ENCODE measurements at regions not wholly inside any gene's neighbourhood (a gene's known extent, or its start where the extent isn't known, plus 50 kb on each side); places are given as distances from the start of the nearest gene placed in this dataset.
A peak's percentile ranks its signal among the peaks of the same experiment; 100 is the strongest.

GRCh38 chrX:45368705-45369104, 168.0 kb upstream of the DIPK2B start:
- Histone ChIP-seq H3K27me3 (ENCODE audit: control insufficient read depth in 3 of 3, insufficient read depth in 3 of 3, low read length in 3 of 3) (no peaks in the 10 kb centered on the region), H3K36me3 (ENCODE audit: control insufficient read depth in 3 of 3, insufficient read depth in 2 of 3, low read depth in 1 of 3, low read length in 3 of 3) (no peaks in the 10 kb centered on the region), H3K9me3 (ENCODE audit: control insufficient read depth in 2 of 2, insufficient read depth in 1 of 2, low read depth in 1 of 2, low read length in 1 of 2) (peaks cover 0 to 11% of the 10 kb centered on the region in 2 donors), H3K4me3 (ENCODE audit: low read depth in 1 of 3, low read length in 3 of 3) (no peak overlapping the region), H3K4me1 (ENCODE audit: control insufficient read depth in 3 of 3, insufficient read depth in 2 of 3, low read depth in 1 of 3, low read length in 2 of 3) (no peaks in the 10 kb centered on the region), H3K27ac (ENCODE audit: low read depth in 1 of 3, low read length in 2 of 3) (no peak overlapping the region)
- FAIRE-seq: no peak
- WGBS, 3 donors: 90 to 94% (median 93%) methylated on average over 2 of the region's 2 CpGs
- DNase-seq: no peak

DNA sequence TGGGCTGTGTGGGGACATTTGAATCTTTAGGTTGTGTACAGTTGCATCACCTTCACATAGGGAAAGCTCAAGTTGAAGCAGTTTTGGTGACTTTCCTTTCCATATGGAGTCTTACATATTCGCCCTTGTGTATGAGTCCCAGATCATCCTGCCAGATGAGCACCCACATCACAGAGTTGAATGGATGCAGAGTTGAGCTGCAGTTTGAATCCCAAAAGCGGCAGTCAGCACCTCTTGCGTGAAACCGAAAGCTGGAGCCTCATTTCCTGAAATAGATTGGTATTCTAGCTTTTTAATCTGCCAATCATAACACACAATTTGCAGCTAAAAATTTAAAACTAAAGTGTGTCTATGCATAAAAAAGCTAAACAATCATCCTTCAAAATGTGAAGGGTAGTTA, 162.9 kb upstream of the DIPK2B start:
- WGBS, 3 donors: 74 to 94% (median 90%) methylated on average over 4 of the region's 4 CpGs
- FAIRE-seq: no peak
- peaks cover 0 to 13% (median 5%) of the 10 kb centered on the region in 3 donors for H3K4me1 ChIP-seq (ENCODE audit: control insufficient read depth in 3 of 3, insufficient read depth in 2 of 3, low read depth in 1 of 3, low read length in 2 of 3)
- H3K4me3 ChIP-seq (ENCODE audit: low read depth in 1 of 3, low read length in 3 of 3): no peak overlapping the region
- H3K27me3 ChIP-seq (ENCODE audit: control insufficient read depth in 3 of 3, insufficient read depth in 3 of 3, low read length in 3 of 3): no peaks in the 10 kb centered on the region
- no peak overlapping the region for H3K27ac ChIP-seq (ENCODE audit: low read depth in 1 of 3, low read length in 2 of 3)
- no peak for DNase-seq
- no peaks in the 10 kb centered on the region for H3K36me3 ChIP-seq (ENCODE audit: control insufficient read depth in 3 of 3, insufficient read depth in 2 of 3, low read depth in 1 of 3, low read length in 3 of 3)
- H3K9me3 ChIP-seq (ENCODE audit: control insufficient read depth in 2 of 2, insufficient read depth in 1 of 2, low read depth in 1 of 2, low read length in 1 of 2): peaks cover 0 to 4% of the 10 kb centered on the region in 2 donors

- WGBS, 3 donors: 33 to 75% (median 58%) methylated on average over 1 of the region's 1 CpG
- Histone ChIP-seq H3K36me3 (ENCODE audit: control insufficient read depth in 3 of 3, insufficient read depth in 2 of 3, low read depth in 1 of 3, low read length in 3 of 3) (no peaks in the 10 kb centered on the region), H3K4me1 (ENCODE audit: control insufficient read depth in 3 of 3, insufficient read depth in 2 of 3, low read depth in 1 of 3, low read length in 2 of 3) (peaks cover 0 to 13% (median 5%) of the 10 kb centered on the region in 3 donors), H3K4me3 (ENCODE audit: low read depth in 1 of 3, low read length in 3 of 3) (no peak overlapping the region), H3K27ac (ENCODE audit: low read depth in 1 of 3, low read length in 2 of 3) (peak overlapping the region in 1 of 3 donors; percentile 67), H3K9me3 (ENCODE audit: control insufficient read depth in 2 of 2, insufficient read depth in 1 of 2, low read depth in 1 of 2, low read length in 1 of 2) (no peaks in the 10 kb centered on the region), H3K27me3 (ENCODE audit: control insufficient read depth in 3 of 3, insufficient read depth in 3 of 3, low read length in 3 of 3) (no peaks in the 10 kb centered on the region)
- peak in 1 of 2 donors; percentile 12 for DNase-seq
- FAIRE-seq: no peak
Measured at GRCh38 chrX:45360571-45360970, 159.9 kb upstream of the DIPK2B start.

- Histone ChIP-seq H3K27me3 (ENCODE audit: control insufficient read depth in 3 of 3, insufficient read depth in 3 of 3, low read length in 3 of 3) (no peaks in the 10 kb centered on the region), H3K36me3 (ENCODE audit: control insufficient read depth in 3 of 3, insufficient read depth in 2 of 3, low read depth in 1 of 3, low read length in 3 of 3) (no peaks in the 10 kb centered on the region), H3K27ac (ENCODE audit: low read depth in 1 of 3, low read length in 2 of 3) (peak overlapping the region in 1 of 3 donors; percentile 67), H3K9me3 (ENCODE audit: control insufficient read depth in 2 of 2, insufficient read depth in 1 of 2, low read depth in 1 of 2, low read length in 1 of 2) (no peaks in the 10 kb centered on the region), H3K4me3 (ENCODE audit: low read depth in 1 of 3, low read length in 3 of 3) (no peak overlapping the region), H3K4me1 (ENCODE audit: control insufficient read depth in 3 of 3, insufficient read depth in 2 of 3, low read depth in 1 of 3, low read length in 2 of 3) (peaks cover 0 to 13% (median 5%) of the 10 kb centered on the region in 3 donors)
- 0 to 51% (median 10%) methylated on average over 1 of the region's 1 CpG for WGBS, 3 donors
- DNase-seq (peak; percentile 59 to 69), FAIRE-seq (peak; percentile 91)
Measured at GRCh38 chrX:45358392-45358791, 157.7 kb upstream of the DIPK2B start.

GRCh38 chrX:45353456-45353855, 152.8 kb upstream of the DIPK2B start:
- H3K9me3 ChIP-seq (ENCODE audit: control insufficient read depth in 2 of 2, insufficient read depth in 1 of 2, low read depth in 1 of 2, low read length in 1 of 2): no peaks in the 10 kb centered on the region
- H3K27me3 ChIP-seq (ENCODE audit: control insufficient read depth in 3 of 3, insufficient read depth in 3 of 3, low read length in 3 of 3): no peaks in the 10 kb centered on the region
- no peak overlapping the region for H3K4me3 ChIP-seq (ENCODE audit: low read depth in 1 of 3, low read length in 3 of 3)
- 62 to 83% (median 79%) methylated on average over 3 of the region's 3 CpGs for WGBS, 3 donors
- H3K4me1 ChIP-seq (ENCODE audit: control insufficient read depth in 3 of 3, insufficient read depth in 2 of 3, low read depth in 1 of 3, low read length in 2 of 3): no peaks in the 10 kb centered on the region
- H3K27ac ChIP-seq (ENCODE audit: low read depth in 1 of 3, low read length in 2 of 3): no peak overlapping the region
- DNase-seq: no peak
- FAIRE-seq: no peak
- H3K36me3 ChIP-seq (ENCODE audit: control insufficient read depth in 3 of 3, insufficient read depth in 2 of 3, low read depth in 1 of 3, low read length in 3 of 3): no peaks in the 10 kb centered on the region

GRCh38 chrX:45352611-45353010, 151.9 kb upstream of the DIPK2B start:
- H3K9me3 ChIP-seq (ENCODE audit: control insufficient read depth in 2 of 2, insufficient read depth in 1 of 2, low read depth in 1 of 2, low read length in 1 of 2): no peaks in the 10 kb centered on the region
- H3K27ac ChIP-seq (ENCODE audit: low read depth in 1 of 3, low read length in 2 of 3): no peak overlapping the region
- no peaks in the 10 kb centered on the region for H3K36me3 ChIP-seq (ENCODE audit: control insufficient read depth in 3 of 3, insufficient read depth in 2 of 3, low read depth in 1 of 3, low read length in 3 of 3)
- no peak overlapping the region for H3K4me3 ChIP-seq (ENCODE audit: low read depth in 1 of 3, low read length in 3 of 3)
- no peaks in the 10 kb centered on the region for H3K4me1 ChIP-seq (ENCODE audit: control insufficient read depth in 3 of 3, insufficient read depth in 2 of 3, low read depth in 1 of 3, low read length in 2 of 3)
- FAIRE-seq (no peak), DNase-seq (peak in 1 of 2 donors; percentile 38)
- H3K27me3 ChIP-seq (ENCODE audit: control insufficient read depth in 3 of 3, insufficient read depth in 3 of 3, low read length in 3 of 3): no peaks in the 10 kb centered on the region
- WGBS, 3 donors: 25 to 48% (median 43%) methylated on average over 2 of the region's 2 CpGs

GRCh38 chrX:45351478-45351877, 150.8 kb upstream of the DIPK2B start:
- FAIRE-seq (no peak), DNase-seq (no peak)
- 57 to 69% (median 63%) methylated on average over 2 of the region's 2 CpGs for WGBS, 3 donors
- H3K27me3 ChIP-seq (ENCODE audit: control insufficient read depth in 3 of 3, insufficient read depth in 3 of 3, low read length in 3 of 3): no peaks in the 10 kb centered on the region
- no peak overlapping the region for H3K27ac ChIP-seq (ENCODE audit: low read depth in 1 of 3, low read length in 2 of 3)
- no peak overlapping the region for H3K4me3 ChIP-seq (ENCODE audit: low read depth in 1 of 3, low read length in 3 of 3)
- no peaks in the 10 kb centered on the region for H3K4me1 ChIP-seq (ENCODE audit: control insufficient read depth in 3 of 3, insufficient read depth in 2 of 3, low read depth in 1 of 3, low read length in 2 of 3)
- no peaks in the 10 kb centered on the region for H3K36me3 ChIP-seq (ENCODE audit: control insufficient read depth in 3 of 3, insufficient read depth in 2 of 3, low read depth in 1 of 3, low read length in 3 of 3)
- no peaks in the 10 kb centered on the region for H3K9me3 ChIP-seq (ENCODE audit: control insufficient read depth in 2 of 2, insufficient read depth in 1 of 2, low read depth in 1 of 2, low read length in 1 of 2)

- no peak for FAIRE-seq
- Histone ChIP-seq H3K9me3 (ENCODE audit: control insufficient read depth in 2 of 2, insufficient read depth in 1 of 2, low read depth in 1 of 2, low read length in 1 of 2) (no peaks in the 10 kb centered on the region), H3K36me3 (ENCODE audit: control insufficient read depth in 3 of 3, insufficient read depth in 2 of 3, low read depth in 1 of 3, low read length in 3 of 3) (no peaks in the 10 kb centered on the region)
Measured at GRCh38 chrX:45348296-45348695, 147.6 kb upstream of the DIPK2B start.

DNA sequence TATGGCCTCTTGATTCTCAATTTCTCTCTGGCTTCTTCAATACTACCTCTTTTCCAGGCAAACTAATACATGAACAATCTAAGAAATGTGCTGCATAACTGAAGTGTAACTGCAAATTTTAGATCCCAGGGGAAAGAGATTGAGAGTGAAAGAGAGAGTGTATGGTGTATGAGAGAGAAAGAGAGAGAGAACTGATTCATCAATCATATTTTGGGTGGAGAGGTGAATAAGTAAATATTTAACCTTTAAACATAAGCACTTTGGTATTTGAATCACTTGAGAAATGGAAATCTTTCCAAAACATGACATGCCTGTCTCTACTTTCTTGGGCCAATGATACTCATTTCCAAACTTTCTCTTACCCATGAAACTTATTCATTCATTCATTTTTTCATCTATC, 147.2 kb upstream of the DIPK2B start:
- Histone ChIP-seq H3K4me3 (ENCODE audit: low read depth in 1 of 3, low read length in 3 of 3) (no peak overlapping the region), H3K4me1 (ENCODE audit: control insufficient read depth in 3 of 3, insufficient read depth in 2 of 3, low read depth in 1 of 3, low read length in 2 of 3) (no peaks in the 10 kb centered on the region), H3K27me3 (ENCODE audit: control insufficient read depth in 3 of 3, insufficient read depth in 3 of 3, low read length in 3 of 3) (peaks cover 0 to 2% (median 0%) of the 10 kb centered on the region in 3 donors), H3K36me3 (ENCODE audit: control insufficient read depth in 3 of 3, insufficient read depth in 2 of 3, low read depth in 1 of 3, low read length in 3 of 3) (no peaks in the 10 kb centered on the region), H3K27ac (ENCODE audit: low read depth in 1 of 3, low read length in 2 of 3) (no peak overlapping the region), H3K9me3 (ENCODE audit: control insufficient read depth in 2 of 2, insufficient read depth in 1 of 2, low read depth in 1 of 2, low read length in 1 of 2) (no peaks in the 10 kb centered on the region)
- no peak for DNase-seq
- no peak for FAIRE-seq

More at GRCh38 chrX:45348296-45348695, 147.6 kb upstream of the DIPK2B start:
- Histone ChIP-seq H3K27me3 (ENCODE audit: control insufficient read depth in 3 of 3, insufficient read depth in 3 of 3, low read length in 3 of 3) (peaks cover 0 to 2% (median 0%) of the 10 kb centered on the region in 3 donors), H3K27ac (ENCODE audit: low read depth in 1 of 3, low read length in 2 of 3) (no peak overlapping the region), H3K4me3 (ENCODE audit: low read depth in 1 of 3, low read length in 3 of 3) (no peak overlapping the region), H3K4me1 (ENCODE audit: control insufficient read depth in 3 of 3, insufficient read depth in 2 of 3, low read depth in 1 of 3, low read length in 2 of 3) (no peaks in the 10 kb centered on the region)
- DNase-seq: no peak
